Lower lobe of right lung (tissue), 2 donors: ENCODE measurements at regions not wholly inside any gene's neighbourhood (a gene's known extent, or its start where the extent isn't known, plus 50 kb on each side); places are given as distances from the start of the nearest gene placed in this dataset.
A peak's percentile ranks its signal among the peaks of the same experiment; 100 is the strongest.

Experiments used
- ATAC-seq, 2 donors: fragments of 200-7000 bp; cut with Tn5 transposase; one replicate each; pipeline ENCODE4 v1.9.1; 2020 to 2022; ENCODE audit warnings: mild to moderate bottlenecking in 2 of 2, moderate library complexity in 2 of 2
- DNase-seq: peaks from one replicate; pipeline ENCODE4 v3.0.0-alpha.2; 2020
- H3K27ac ChIP-seq: fragments of 200-600 bp; one replicate; pipeline ENCODE4 v1.8.0; 2022
- H3K27me3 ChIP-seq: fragments of 200-600 bp; one replicate; pipeline ENCODE4 v1.8.0; 2022; ENCODE audit warnings: low read depth
- H3K36me3 ChIP-seq: fragments of 200-600 bp; one replicate; pipeline ENCODE4 v1.8.0; 2022; ENCODE audit warnings: mild to moderate bottlenecking
- H3K4me1 ChIP-seq: fragments of 200-600 bp; one replicate; pipeline ENCODE4 v1.8.0; 2022
- H3K4me3 ChIP-seq: fragments of 200-600 bp; one replicate; pipeline ENCODE4 v1.8.0; 2022; ENCODE audit warnings: mild to moderate bottlenecking
- H3K9me3 ChIP-seq: fragments of 200-600 bp; one replicate; pipeline ENCODE4 v1.8.0; 2022
- intact Hi-C: fragments of 100-400 bp; cut with DNase I; formaldehyde crosslinking; loops from one replicate; pipeline ENCODE4 v1.11.0; 2022
- TF ChIP-seq, protein P1 (sequence below): fragments of 200-600 bp; IDR thresholded peaks from one replicate; pipeline ENCODE4 v1.8.0; 2022; ENCODE audit warnings: antibody characterized with exemption, mild to moderate bottlenecking
- donor health status: DM: no; HTN: yes; CAD: no; lungs with severe emphysema.

DNA sequence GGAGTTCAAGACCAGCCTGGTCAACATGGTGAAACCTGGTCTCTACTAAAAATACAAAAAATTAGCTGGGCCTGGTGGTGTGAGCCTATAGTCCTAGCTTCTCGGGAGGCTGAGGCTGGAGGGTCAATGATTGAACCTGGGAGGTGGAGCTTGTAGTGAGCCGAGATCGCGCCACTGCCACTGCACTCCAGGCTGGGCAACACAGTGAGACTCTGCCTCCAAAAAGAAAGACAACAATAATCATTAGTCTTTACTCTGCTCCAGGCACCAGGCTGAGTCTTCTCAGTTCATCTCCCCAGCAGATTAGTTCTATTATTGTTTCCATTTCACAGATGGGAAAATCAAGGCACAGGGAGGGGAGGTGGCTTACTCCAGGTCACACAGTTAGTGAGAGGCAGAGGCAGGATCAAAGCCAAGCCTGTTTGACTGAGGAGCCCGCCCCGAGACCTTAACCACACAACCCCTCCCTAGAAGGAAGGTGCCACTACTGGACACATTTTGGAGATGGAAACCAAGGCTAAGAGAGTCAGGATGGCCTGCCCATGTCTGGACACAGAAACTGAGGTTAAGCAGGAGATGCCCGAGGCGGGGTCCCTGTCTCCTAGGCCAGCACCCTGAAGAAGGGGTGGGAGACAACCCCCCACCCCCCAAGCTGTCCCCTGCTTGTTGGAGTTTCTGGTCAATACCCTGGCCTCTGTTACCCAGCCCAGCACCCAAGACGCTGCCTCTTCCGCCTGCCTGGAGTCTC is 75.8 kb downstream of the CEBPB start:
- peaks cover 50% of the 10 kb centered on the region for H3K4me1 ChIP-seq
- no peak overlapping the region for H3K4me3 ChIP-seq

DNA sequence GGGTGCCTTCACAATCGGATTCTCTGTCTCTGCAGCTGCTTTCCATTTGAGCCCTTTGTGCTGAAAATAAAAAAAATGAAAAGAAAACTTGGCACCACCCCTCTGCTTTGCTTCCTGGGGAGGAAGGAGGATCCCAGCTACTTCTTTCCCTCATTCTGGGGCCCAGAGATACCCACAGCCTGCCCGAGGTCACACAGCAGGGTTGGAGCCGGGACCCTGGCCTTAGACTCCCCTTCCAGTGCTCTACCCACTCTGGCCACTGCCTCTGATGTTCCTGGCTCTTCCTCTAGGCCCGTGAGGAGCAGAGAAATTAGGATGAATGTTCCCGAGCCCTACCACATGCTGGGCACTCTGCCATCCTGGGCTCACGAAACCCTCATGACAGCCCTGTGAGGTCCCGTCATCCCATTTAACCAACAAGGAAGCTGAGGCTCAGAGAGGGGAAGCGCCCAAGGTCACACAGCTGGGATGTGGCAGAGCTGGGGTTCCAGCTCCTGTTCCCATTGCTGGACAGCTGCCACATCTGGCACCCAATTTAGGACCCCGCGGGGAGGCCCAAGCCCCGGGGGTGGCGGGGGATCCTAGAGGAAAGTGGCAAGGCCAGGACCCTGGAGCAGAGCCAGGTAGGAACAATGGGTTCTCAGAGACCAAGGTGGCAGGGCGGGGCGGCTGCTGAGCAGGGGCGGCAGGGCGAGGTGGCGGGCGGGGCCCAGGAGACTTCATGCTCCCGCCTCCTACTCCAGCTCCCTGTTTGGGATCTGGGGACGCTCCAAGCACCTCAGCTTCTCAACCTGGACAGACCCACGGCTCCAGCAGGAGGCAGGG is 76.6 kb downstream of the CEBPB start:
- H3K27ac ChIP-seq: peak overlapping the region; percentile 50
- H3K9me3 ChIP-seq: no peaks in the 10 kb centered on the region
- H3K4me1 ChIP-seq: peaks cover 49% of the 10 kb centered on the region
- H3K27me3 ChIP-seq: no peaks in the 10 kb centered on the region
- no peaks in the 10 kb centered on the region for H3K36me3 ChIP-seq
- peak overlapping the region; percentile 40 for H3K4me3 ChIP-seq
- ATAC-seq (peak; percentile 73 to 74), DNase-seq (peak; percentile 85)
- intact Hi-C loops: no loop called here
- TF ChIP-seq, protein P1, sequence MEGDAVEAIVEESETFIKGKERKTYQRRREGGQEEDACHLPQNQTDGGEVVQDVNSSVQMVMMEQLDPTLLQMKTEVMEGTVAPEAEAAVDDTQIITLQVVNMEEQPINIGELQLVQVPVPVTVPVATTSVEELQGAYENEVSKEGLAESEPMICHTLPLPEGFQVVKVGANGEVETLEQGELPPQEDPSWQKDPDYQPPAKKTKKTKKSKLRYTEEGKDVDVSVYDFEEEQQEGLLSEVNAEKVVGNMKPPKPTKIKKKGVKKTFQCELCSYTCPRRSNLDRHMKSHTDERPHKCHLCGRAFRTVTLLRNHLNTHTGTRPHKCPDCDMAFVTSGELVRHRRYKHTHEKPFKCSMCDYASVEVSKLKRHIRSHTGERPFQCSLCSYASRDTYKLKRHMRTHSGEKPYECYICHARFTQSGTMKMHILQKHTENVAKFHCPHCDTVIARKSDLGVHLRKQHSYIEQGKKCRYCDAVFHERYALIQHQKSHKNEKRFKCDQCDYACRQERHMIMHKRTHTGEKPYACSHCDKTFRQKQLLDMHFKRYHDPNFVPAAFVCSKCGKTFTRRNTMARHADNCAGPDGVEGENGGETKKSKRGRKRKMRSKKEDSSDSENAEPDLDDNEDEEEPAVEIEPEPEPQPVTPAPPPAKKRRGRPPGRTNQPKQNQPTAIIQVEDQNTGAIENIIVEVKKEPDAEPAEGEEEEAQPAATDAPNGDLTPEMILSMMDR: no peak

More for the DNA sequence above, 75.8 kb downstream of the CEBPB start:
- ATAC-seq (no peak), DNase-seq (no peak)
- Histone ChIP-seq H3K27me3 (no peaks in the 10 kb centered on the region), H3K36me3 (no peaks in the 10 kb centered on the region), H3K27ac (peak overlapping the region; percentile 50), H3K9me3 (no peaks in the 10 kb centered on the region)
- intact Hi-C loops: no loop called here
- TF ChIP-seq, protein P1: no peak

DNA sequence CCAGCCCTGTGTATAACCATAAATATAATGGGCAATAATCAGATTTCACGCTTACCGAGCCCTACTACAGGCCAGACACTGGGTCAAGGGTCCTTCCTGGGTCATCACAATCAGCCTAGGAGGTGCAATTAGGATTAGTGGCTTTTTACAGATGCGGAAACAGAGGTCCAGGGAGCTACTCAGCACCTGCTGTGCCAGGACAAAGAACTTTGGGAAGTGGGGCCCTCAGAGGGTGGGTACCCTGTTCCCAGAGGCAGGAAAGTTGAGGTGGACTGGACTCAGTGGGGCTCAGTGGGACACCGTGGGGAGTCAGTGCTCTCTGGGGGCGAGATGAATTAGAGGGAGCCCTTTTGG is 77.2 kb downstream of the CEBPB start:
- ATAC-seq (no peak), DNase-seq (no peak)
- TF ChIP-seq, protein P1: no peak
- H3K36me3 ChIP-seq: no peaks in the 10 kb centered on the region
- no peaks in the 10 kb centered on the region for H3K9me3 ChIP-seq
- H3K4me1 ChIP-seq: peaks cover 53% of the 10 kb centered on the region
- H3K27me3 ChIP-seq: no peaks in the 10 kb centered on the region
- H3K27ac ChIP-seq: peak overlapping the region; percentile 50
- intact Hi-C loops: no loop called here
- H3K4me3 ChIP-seq: peak overlapping the region; percentile 40

DNA sequence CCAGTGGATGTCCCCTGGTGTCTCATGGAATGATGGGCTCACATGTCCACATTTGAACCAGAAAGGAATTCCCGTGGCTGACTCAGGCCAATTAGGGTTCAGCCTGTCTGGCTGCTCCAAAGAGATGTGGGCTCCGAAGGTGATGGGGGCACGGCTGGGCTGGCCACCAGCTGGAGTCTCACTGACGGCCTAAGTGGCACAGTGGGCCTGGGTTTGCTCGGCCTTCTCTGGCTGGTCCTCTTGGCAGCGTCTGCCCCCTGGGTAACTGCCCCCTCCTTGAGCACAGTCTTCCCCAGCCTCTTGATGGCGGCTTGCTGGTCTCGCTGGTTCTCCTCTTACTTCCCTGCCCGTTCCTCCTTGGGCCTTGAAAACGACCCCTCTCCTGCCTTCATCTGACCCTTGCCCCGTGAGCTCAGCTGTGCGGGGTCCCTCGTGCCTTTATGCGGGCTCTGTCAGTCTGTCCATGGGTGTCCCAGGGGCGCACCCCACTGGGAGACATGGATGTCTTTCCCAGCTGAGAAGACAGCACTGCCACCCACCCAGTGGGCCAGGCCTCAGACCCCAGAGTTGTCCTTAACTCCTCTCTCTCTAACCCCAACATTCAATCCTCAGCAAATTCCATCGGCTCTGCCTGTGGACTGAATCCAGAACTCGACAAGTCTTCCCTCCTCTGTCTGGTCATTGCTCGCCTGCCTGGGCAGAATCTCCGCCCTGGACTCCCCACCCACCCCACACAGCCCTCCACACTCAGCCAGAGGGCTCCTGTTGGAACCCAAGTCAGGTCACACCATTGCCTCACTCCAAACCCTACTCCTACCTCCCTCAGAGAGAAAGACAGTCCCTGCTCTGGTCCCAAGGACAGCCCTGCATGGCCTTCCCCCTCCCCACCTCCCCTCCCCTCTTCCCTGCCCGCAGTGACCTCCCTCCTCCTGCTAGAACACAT is 78.7 kb downstream of the CEBPB start:
- Histone ChIP-seq H3K9me3 (no peaks in the 10 kb centered on the region), H3K4me1 (peaks cover 67% of the 10 kb centered on the region), H3K36me3 (no peaks in the 10 kb centered on the region), H3K27me3 (no peaks in the 10 kb centered on the region), H3K4me3 (peak overlapping the region; percentile 14), H3K27ac (peak overlapping the region; percentile 7)
- intact Hi-C loops: no loop called here
- ATAC-seq (no peak), DNase-seq (no peak)
- TF ChIP-seq, protein P1: no peak

DNA sequence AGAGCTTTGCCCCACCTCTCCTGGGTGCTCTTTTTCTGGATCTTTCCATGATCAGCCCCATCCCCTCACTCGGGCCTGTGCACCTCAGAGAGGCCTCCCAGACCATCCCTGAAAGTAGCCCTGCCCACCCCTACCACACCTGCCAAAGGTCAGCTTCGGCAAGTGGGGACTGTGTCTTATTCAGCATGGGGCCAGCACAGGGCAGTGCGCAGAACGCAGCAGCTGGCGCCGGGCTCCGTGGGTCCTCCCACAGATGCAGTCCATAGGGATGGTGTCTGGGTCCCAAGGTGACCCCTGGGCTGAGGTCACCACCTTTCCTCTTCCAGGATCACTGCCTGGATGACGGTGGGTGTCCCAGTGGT is 79.4 kb downstream of the CEBPB start:
- Histone ChIP-seq H3K36me3 (no peaks in the 10 kb centered on the region), H3K27ac (peak overlapping the region; percentile 46), H3K27me3 (no peaks in the 10 kb centered on the region), H3K9me3 (no peaks in the 10 kb centered on the region), H3K4me1 (peaks cover 69% of the 10 kb centered on the region), H3K4me3 (no peak overlapping the region)
- no peak for ATAC-seq
- TF ChIP-seq, protein P1: no peak
- intact Hi-C loops: no loop called here
- no peak for DNase-seq
